SK-N-SH (cell line): ENCODE measurements at regions not wholly inside any gene's neighbourhood (a gene's known extent, or its start where the extent isn't known, plus 50 kb on each side); places are given as distances from the start of the nearest gene placed in this dataset.

ENCODE experiments used
- CTCF ChIA-PET: fragments of 300-600, 350-600 bp; formaldehyde crosslinking; extraction: SDS; loops from one replicate; lab custom pipeline; 2021; lab: Yijun Ruan, JAX
- POLR2A ChIA-PET: fragments of 350-600 bp; sonication (Branson Sonifier 250); formaldehyde crosslinking; extraction: SDS; loops from one replicate; lab custom pipeline; 2020; ENCODE audit warnings: antibody characterized with exemption, inconsistent platforms; lab: Yijun Ruan, JAX
- DNase-seq: peaks from one replicate; pipeline ENCODE4 v3.0.0; 2012
- H2AFZ ChIP-seq: fragments of 200-600 bp; sonication (generic); 2 replicates; pipeline ENCODE4 v1.8.1; 2016; ENCODE audit warnings: antibody characterized with exemption, mild to moderate bottlenecking, low read depth
- H3F3A ChIP-seq: fragments of 200-600 bp; sonication (generic); replicated peaks from 2 replicates; pipeline ENCODE3; 2016; ENCODE audit warnings: antibody characterized with exemption, mild to moderate bottlenecking; ENCODE audit not compliant: insufficient read depth
- H3K27ac ChIP-seq, 2 experiments: fragments of 200-500 bp in 1 of 2; fragments of 200-600 bp in 1 of 2; sonication (Bioruptor generic) in 1 of 2; sonication (generic), shearing (Covaris generic) in 1 of 2; 2 replicates each; pipeline versions ENCODE4 v1.5.1 to v1.6.1; 2014 to 2016; ENCODE audit warnings: low read depth in 2 of 2, inconsistent platforms in 1 of 2, low read length in 1 of 2, mild to moderate bottlenecking in 1 of 2, mixed read lengths in 1 of 2
- H3K27me3 ChIP-seq: fragments of 200-600 bp; sonication (generic), shearing (Covaris generic); 2 replicates; pipeline ENCODE4 v1.6.1; 2016; ENCODE audit warnings: mixed run types; ENCODE audit not compliant: insufficient read depth
- H3K36me3 ChIP-seq, 2 experiments: fragments of 200-500 bp in 1 of 2; fragments of 200-600 bp in 1 of 2; sonication (Bioruptor generic) in 1 of 2; sonication (generic) in 1 of 2; replicated peaks in 1 of 2; 2 replicates each; pipeline versions ENCODE3 to v1.5.1; 2014 to 2016; ENCODE audit warnings: low read length in 1 of 2, mild to moderate bottlenecking in 1 of 2; ENCODE audit not compliant: insufficient read depth in 2 of 2, control insufficient read depth in 1 of 2
- H3K4me1 ChIP-seq, 2 experiments: fragments of 200-500 bp in 1 of 2; fragments of 200-600 bp in 1 of 2; sonication (Bioruptor generic) in 1 of 2; sonication (generic), shearing (Covaris generic) in 1 of 2; 2 replicates each; pipeline versions ENCODE4 v1.5.1 to v1.6.1; 2014 to 2016; ENCODE audit warnings: low read depth in 1 of 2, low read length in 1 of 2, mixed run types in 1 of 2; ENCODE audit not compliant: insufficient read depth in 2 of 2, control insufficient read depth in 1 of 2
- H3K4me2 ChIP-seq: fragments of 200-600 bp; sonication (generic), shearing (Covaris generic); 2 replicates; pipeline ENCODE4 v1.6.1; 2017; ENCODE audit warnings: mixed run types
- H3K4me3 ChIP-seq, 2 experiments: fragments of 200-500 bp in 1 of 2; fragments of 200-600 bp in 1 of 2; sonication (Bioruptor generic) in 1 of 2; sonication (generic), shearing (Covaris generic) in 1 of 2; 2 replicates each; pipeline versions ENCODE4 v1.5.1 to v1.8.1; 2014 to 2016; ENCODE audit warnings: low read depth in 2 of 2, inconsistent platforms in 1 of 2, low read length in 1 of 2, mild to moderate bottlenecking in 1 of 2, mixed read lengths in 1 of 2, moderate library complexity in 1 of 2
- H3K79me2 ChIP-seq: fragments of 200-600 bp; sonication (generic); 2 replicates; pipeline ENCODE4 v1.8.1; 2017; ENCODE audit warnings: mild to moderate bottlenecking; ENCODE audit not compliant: insufficient read depth
- H3K9ac ChIP-seq: fragments of 200-600 bp; sonication (generic); 2 replicates; pipeline ENCODE4 v1.6.1; 2017; ENCODE audit warnings: mixed run types
- H3K9me2 ChIP-seq: fragments of 200-600 bp; sonication (generic); 2 replicates; pipeline ENCODE4 v1.6.1; 2017; ENCODE audit warnings: mixed run types
- H3K9me3 ChIP-seq: fragments of 200-600 bp; sonication (generic); 2 replicates; pipeline ENCODE4 v1.6.1; 2017; ENCODE audit warnings: mixed run types, mild to moderate bottlenecking, moderate library complexity
- H4K20me1 ChIP-seq: fragments of 200-600 bp; sonication (generic); 2 replicates; pipeline ENCODE4 v1.6.1; 2017; ENCODE audit warnings: mild to moderate bottlenecking, mixed run types; ENCODE audit not compliant: insufficient read depth
- EZH2phosphoT487 ChIP-seq: fragments of 200-600 bp; sonication (generic); IDR thresholded peaks from 2 replicates; pipeline ENCODE4 v1.6.1; 2017; ENCODE audit warnings: low read depth, mixed run types, mild to moderate bottlenecking, antibody characterized with exemption, moderate library complexity, borderline replicate concordance
- FOXM1 ChIP-seq: IDR thresholded peaks from 2 replicates; pipeline ENCODE4 v1.4.0; 2012; ENCODE audit warnings: low read depth, mild to moderate bottlenecking
- GABPA ChIP-seq: IDR thresholded peaks from 2 replicates; pipeline ENCODE4 v1.4.0; 2012; ENCODE audit warnings: low read depth, mild to moderate bottlenecking
- GATA2 ChIP-seq: sonication (generic); formaldehyde crosslinking; IDR thresholded peaks from 2 replicates; pipeline ENCODE4 v1.5.0; 2020; ENCODE audit warnings: mild to moderate bottlenecking, missing genetic modification reagents
- MEF2A ChIP-seq: IDR thresholded peaks from 2 replicates; pipeline ENCODE4 v1.4.0; 2012; ENCODE audit warnings: low read depth, borderline replicate concordance
- MXI1 ChIP-seq: IDR thresholded peaks from 2 replicates; pipeline ENCODE4 v1.6.1; 2012; ENCODE audit warnings: mild to moderate bottlenecking, low read depth, low read length, improper control_type of control experiment
- RFX5 ChIP-seq: IDR thresholded peaks from 2 replicates; pipeline ENCODE4 v1.6.1; 2012; ENCODE audit warnings: mild to moderate bottlenecking, improper control_type of control experiment, low read length
- SMC3 ChIP-seq: IDR thresholded peaks from 2 replicates; pipeline ENCODE4 v1.6.1; 2012; ENCODE audit warnings: low read depth, low read length, improper control_type of control experiment
- TEAD4 ChIP-seq: IDR thresholded peaks from 2 replicates; pipeline ENCODE4 v1.4.0; 2012; ENCODE audit warnings: mild to moderate bottlenecking, borderline replicate concordance; ENCODE audit not compliant: insufficient read depth
- WGBS: methylation state at CpG from one replicate; pipeline ENCODE4 v1.1.6; 2017; ENCODE audit warnings: low lambda C conversion rate; 5-methylcytosine and 5-hydroxymethylcytosine counted together
- TF ChIP-seq, protein P1 (sequence below): fragments of 150-350 bp; IDR thresholded peaks from 2 replicates; pipeline ENCODE4 v1.6.1; 2016; ENCODE audit warnings: mild to moderate bottlenecking, low read depth, low read length
- TF ChIP-seq, protein P2 (sequence below): IDR thresholded peaks from 2 replicates; pipeline ENCODE4 v1.6.1; 2012; ENCODE audit warnings: mild to moderate bottlenecking, low read depth, low read length, moderate library complexity
- TF ChIP-seq, protein P3 (sequence below): fragments of 150-350 bp; IDR thresholded peaks from 2 replicates; pipeline ENCODE4 v1.6.1; 2017; ENCODE audit warnings: antibody characterized with exemption, low read length, low read depth, borderline replicate concordance
- TF ChIP-seq, protein P4 (sequence below): fragments of 200-600 bp; sonication (generic); IDR thresholded peaks from 2 replicates; pipeline ENCODE4 v1.6.1; 2017; ENCODE audit warnings: antibody characterized with exemption, mild to moderate bottlenecking, moderate library complexity

DNA sequence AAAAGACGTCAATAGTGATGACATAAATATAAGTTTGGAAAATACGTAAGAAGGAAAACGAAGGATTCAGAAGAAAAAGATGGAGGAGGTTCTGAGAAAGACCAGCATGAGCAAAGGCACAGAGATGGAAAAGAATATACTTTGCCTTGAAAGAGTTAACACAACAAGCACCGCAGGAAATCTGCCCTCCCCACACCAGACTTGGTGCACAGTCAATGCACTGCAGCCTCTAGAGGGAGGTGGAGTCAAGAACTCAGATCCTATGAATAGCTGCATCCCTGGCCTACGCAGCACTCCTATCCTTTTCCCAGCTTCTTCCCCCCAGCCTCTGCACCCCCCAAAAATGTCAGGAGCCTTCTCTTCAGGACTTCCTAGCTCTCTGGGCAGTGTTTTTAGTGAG, 1370.6 kb upstream of the LRRTM3 start:
- no peaks in the 10 kb centered on the region for H3K27me3 ChIP-seq
- H3K36me3 ChIP-seq = no peaks in the 10 kb centered on the region
- H3K9me2 ChIP-seq = no peaks in the 10 kb centered on the region
- no peak overlapping the region for H2AFZ ChIP-seq
- CTCF ChIA-PET = interaction anchor here (1.0 kb wide), 1 partner anchor 11 kb away, joined by 3 read pairs; no protein-coding TSS in a partner anchor
- 67% methylated on average over 5 of the region's 5 CpGs for WGBS
- TF ChIP-seq, protein P1, sequence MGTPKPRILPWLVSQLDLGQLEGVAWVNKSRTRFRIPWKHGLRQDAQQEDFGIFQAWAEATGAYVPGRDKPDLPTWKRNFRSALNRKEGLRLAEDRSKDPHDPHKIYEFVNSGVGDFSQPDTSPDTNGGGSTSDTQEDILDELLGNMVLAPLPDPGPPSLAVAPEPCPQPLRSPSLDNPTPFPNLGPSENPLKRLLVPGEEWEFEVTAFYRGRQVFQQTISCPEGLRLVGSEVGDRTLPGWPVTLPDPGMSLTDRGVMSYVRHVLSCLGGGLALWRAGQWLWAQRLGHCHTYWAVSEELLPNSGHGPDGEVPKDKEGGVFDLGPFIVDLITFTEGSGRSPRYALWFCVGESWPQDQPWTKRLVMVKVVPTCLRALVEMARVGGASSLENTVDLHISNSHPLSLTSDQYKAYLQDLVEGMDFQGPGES = no peak
- no peak for TF ChIP-seq SMC3
- TF ChIP-seq, protein P2, sequence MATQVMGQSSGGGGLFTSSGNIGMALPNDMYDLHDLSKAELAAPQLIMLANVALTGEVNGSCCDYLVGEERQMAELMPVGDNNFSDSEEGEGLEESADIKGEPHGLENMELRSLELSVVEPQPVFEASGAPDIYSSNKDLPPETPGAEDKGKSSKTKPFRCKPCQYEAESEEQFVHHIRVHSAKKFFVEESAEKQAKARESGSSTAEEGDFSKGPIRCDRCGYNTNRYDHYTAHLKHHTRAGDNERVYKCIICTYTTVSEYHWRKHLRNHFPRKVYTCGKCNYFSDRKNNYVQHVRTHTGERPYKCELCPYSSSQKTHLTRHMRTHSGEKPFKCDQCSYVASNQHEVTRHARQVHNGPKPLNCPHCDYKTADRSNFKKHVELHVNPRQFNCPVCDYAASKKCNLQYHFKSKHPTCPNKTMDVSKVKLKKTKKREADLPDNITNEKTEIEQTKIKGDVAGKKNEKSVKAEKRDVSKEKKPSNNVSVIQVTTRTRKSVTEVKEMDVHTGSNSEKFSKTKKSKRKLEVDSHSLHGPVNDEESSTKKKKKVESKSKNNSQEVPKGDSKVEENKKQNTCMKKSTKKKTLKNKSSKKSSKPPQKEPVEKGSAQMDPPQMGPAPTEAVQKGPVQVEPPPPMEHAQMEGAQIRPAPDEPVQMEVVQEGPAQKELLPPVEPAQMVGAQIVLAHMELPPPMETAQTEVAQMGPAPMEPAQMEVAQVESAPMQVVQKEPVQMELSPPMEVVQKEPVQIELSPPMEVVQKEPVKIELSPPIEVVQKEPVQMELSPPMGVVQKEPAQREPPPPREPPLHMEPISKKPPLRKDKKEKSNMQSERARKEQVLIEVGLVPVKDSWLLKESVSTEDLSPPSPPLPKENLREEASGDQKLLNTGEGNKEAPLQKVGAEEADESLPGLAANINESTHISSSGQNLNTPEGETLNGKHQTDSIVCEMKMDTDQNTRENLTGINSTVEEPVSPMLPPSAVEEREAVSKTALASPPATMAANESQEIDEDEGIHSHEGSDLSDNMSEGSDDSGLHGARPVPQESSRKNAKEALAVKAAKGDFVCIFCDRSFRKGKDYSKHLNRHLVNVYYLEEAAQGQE = no peak
- no peak for TF ChIP-seq TEAD4
- TF ChIP-seq FOXM1 = no peak
- H3K4me1 ChIP-seq = no peaks in the 10 kb centered on the region
- H3K9me3 ChIP-seq = no peaks in the 10 kb centered on the region
- H3F3A ChIP-seq = no peaks in the 10 kb centered on the region
- POLR2A ChIA-PET = no interaction called here
- H3K27ac ChIP-seq = no peak overlapping the region
- no peak overlapping the region for H3K4me2 ChIP-seq
- H3K9ac ChIP-seq = no peak overlapping the region
- no peaks in the 10 kb centered on the region for H3K79me2 ChIP-seq
- DNase-seq = no peak
- no peaks in the 10 kb centered on the region for H4K20me1 ChIP-seq
- no peak overlapping the region for H3K4me3 ChIP-seq

DNA sequence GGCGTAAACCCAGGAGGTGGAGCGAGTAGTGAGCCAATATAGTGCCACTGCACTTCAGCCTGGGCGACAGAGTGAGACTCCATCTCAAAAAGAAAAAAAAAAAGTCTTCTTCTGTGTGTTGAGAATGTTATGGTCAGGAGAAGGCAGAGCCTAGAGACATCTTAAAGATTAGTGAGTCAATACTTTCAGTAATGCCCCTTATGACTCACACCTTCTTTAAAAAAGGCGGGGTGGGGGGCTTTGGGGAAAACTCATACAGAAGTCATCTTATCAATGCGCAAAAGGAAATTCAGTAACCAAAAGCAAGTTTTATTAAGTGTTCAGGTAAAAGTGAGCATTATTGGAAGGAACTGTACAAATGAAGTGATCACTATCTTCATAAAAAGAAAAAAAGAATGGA, 1369.8 kb upstream of the LRRTM3 start:
- no peak overlapping the region for H3K9ac ChIP-seq
- H3K9me3 ChIP-seq = no peaks in the 10 kb centered on the region
- H3F3A ChIP-seq = no peaks in the 10 kb centered on the region
- CTCF ChIA-PET = interaction anchor here (1.0 kb wide), 1 partner anchor 12 kb away, joined by 3 read pairs; no protein-coding TSS in a partner anchor
- H3K4me1 ChIP-seq = no peaks in the 10 kb centered on the region
- no peak overlapping the region for H3K4me2 ChIP-seq
- POLR2A ChIA-PET = no interaction called here
- H3K79me2 ChIP-seq = no peaks in the 10 kb centered on the region
- no peak for DNase-seq
- no peaks in the 10 kb centered on the region for H4K20me1 ChIP-seq
- H3K9me2 ChIP-seq = no peaks in the 10 kb centered on the region
- no peak overlapping the region for H2AFZ ChIP-seq
- no peaks in the 10 kb centered on the region for H3K27me3 ChIP-seq
- WGBS = 69% methylated on average over 5 of the region's 5 CpGs
- no peak overlapping the region for H3K4me3 ChIP-seq
- no peak overlapping the region for H3K27ac ChIP-seq
- no peaks in the 10 kb centered on the region for H3K36me3 ChIP-seq
- TF ChIP-seq, protein P3, sequence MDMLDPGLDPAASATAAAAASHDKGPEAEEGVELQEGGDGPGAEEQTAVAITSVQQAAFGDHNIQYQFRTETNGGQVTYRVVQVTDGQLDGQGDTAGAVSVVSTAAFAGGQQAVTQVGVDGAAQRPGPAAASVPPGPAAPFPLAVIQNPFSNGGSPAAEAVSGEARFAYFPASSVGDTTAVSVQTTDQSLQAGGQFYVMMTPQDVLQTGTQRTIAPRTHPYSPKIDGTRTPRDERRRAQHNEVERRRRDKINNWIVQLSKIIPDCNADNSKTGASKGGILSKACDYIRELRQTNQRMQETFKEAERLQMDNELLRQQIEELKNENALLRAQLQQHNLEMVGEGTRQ = no peak
- TF ChIP-seq, protein P2 = no peak
- TF ChIP-seq GATA2 (CRISPR knock-in tag) (no peak), MEF2A (no peak), EZH2phosphoT487 (no peak), MXI1 (no peak), GABPA (no peak), RFX5 (no peak)
- TF ChIP-seq, protein P4, sequence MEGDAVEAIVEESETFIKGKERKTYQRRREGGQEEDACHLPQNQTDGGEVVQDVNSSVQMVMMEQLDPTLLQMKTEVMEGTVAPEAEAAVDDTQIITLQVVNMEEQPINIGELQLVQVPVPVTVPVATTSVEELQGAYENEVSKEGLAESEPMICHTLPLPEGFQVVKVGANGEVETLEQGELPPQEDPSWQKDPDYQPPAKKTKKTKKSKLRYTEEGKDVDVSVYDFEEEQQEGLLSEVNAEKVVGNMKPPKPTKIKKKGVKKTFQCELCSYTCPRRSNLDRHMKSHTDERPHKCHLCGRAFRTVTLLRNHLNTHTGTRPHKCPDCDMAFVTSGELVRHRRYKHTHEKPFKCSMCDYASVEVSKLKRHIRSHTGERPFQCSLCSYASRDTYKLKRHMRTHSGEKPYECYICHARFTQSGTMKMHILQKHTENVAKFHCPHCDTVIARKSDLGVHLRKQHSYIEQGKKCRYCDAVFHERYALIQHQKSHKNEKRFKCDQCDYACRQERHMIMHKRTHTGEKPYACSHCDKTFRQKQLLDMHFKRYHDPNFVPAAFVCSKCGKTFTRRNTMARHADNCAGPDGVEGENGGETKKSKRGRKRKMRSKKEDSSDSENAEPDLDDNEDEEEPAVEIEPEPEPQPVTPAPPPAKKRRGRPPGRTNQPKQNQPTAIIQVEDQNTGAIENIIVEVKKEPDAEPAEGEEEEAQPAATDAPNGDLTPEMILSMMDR = no peak
